Astrocyte (in vitro differentiated cells and primary cell): ENCODE measurements at regions not wholly inside any gene's neighbourhood (a gene's known extent, or its start where the extent isn't known, plus 50 kb on each side); places are given as distances from the start of the nearest gene placed in this dataset.

Source experiments
- DNase-seq: peaks from one replicate; pipeline ENCODE4 v3.0.0-alpha.2; 2010; ENCODE audit warnings: low read depth
- FAIRE-seq: peaks from 2 replicates; lab custom pipeline; 2011; peaks lifted over from hg19 to GRCh38; lab: Jason Lieb, UNC
- H2AFZ ChIP-seq: 2 replicates; pipeline ENCODE4 v1.6.0; 2012; ENCODE audit warnings: low read depth, low read length, inconsistent platforms
- H3K27ac ChIP-seq: 2 replicates; pipeline ENCODE4 v1.5.1; 2011; ENCODE audit warnings: low read depth, low read length, inconsistent platforms
- H3K27me3 ChIP-seq: 2 replicates; pipeline ENCODE4 v1.6.0; 2011; ENCODE audit warnings: low read length, inconsistent platforms; ENCODE audit not compliant: insufficient read depth
- H3K36me3 ChIP-seq: 2 replicates; pipeline ENCODE4 v1.5.1; 2011; ENCODE audit warnings: low read length, inconsistent platforms; ENCODE audit not compliant: insufficient read depth
- H3K4me1 ChIP-seq: 2 replicates; pipeline ENCODE4 v1.5.1; 2011; ENCODE audit warnings: low read length, inconsistent platforms; ENCODE audit not compliant: insufficient read depth
- H3K4me2 ChIP-seq: 2 replicates; pipeline ENCODE4 v1.6.0; 2012; ENCODE audit warnings: low read length, inconsistent platforms
- H3K4me3 ChIP-seq: 2 replicates; pipeline ENCODE4 v1.5.1; 2011; ENCODE audit warnings: low read depth, mild to moderate bottlenecking, low read length, inconsistent platforms; ENCODE audit not compliant: insufficient read depth
- H3K79me2 ChIP-seq: 2 replicates; pipeline ENCODE4 v1.6.0; 2012; ENCODE audit warnings: mild to moderate bottlenecking, low read length, inconsistent platforms; ENCODE audit not compliant: insufficient read depth
- H3K9ac ChIP-seq: 2 replicates; pipeline ENCODE4 v1.6.0; 2012; ENCODE audit warnings: mild to moderate bottlenecking, low read length, inconsistent platforms
- H3K9me3 ChIP-seq: 2 replicates; pipeline ENCODE4 v1.5.1; 2012; ENCODE audit warnings: low read depth, mild to moderate bottlenecking, low read length, inconsistent platforms; ENCODE audit not compliant: insufficient read depth
- H4K20me1 ChIP-seq: 2 replicates; pipeline ENCODE4 v1.6.0; 2012; ENCODE audit warnings: low read length, inconsistent platforms; ENCODE audit not compliant: insufficient read depth
- H3K27ac Mint-ChIP-seq: one replicate; pipeline ENCODE4 v1.8.0; 2021; ENCODE audit warnings: mild to moderate bottlenecking, mixed read lengths; ENCODE audit not compliant: unreplicated experiment
- H3K27me3 Mint-ChIP-seq: one replicate; pipeline ENCODE4 v1.8.0; 2021; ENCODE audit warnings: low read depth, mixed read lengths; ENCODE audit not compliant: unreplicated experiment
- H3K36me3 Mint-ChIP-seq: one replicate; pipeline ENCODE4 v1.8.0; 2021; ENCODE audit warnings: low read depth, mixed read lengths; ENCODE audit not compliant: unreplicated experiment
- H3K4me1 Mint-ChIP-seq: one replicate; pipeline ENCODE4 v1.8.0; 2021; ENCODE audit warnings: low read depth, mixed read lengths; ENCODE audit not compliant: unreplicated experiment
- H3K4me3 Mint-ChIP-seq: one replicate; pipeline ENCODE4 v1.8.0; 2021; ENCODE audit warnings: mild to moderate bottlenecking, moderate library complexity, mixed read lengths; ENCODE audit not compliant: unreplicated experiment
- H3K9me3 Mint-ChIP-seq: one replicate; pipeline ENCODE4 v1.8.0; 2021; ENCODE audit warnings: mild to moderate bottlenecking, mixed read lengths; ENCODE audit not compliant: unreplicated experiment
- CTCF ChIP-seq: IDR thresholded peaks from 2 replicates; pipeline ENCODE4 v1.5.1; 2011; ENCODE audit warnings: low read depth, mild to moderate bottlenecking, inconsistent platforms, low read length, moderate library complexity; ENCODE audit not compliant: insufficient read depth
- EZH2 ChIP-seq: IDR thresholded peaks from 2 replicates; pipeline ENCODE4 v1.6.1; 2012; ENCODE audit warnings: mild to moderate bottlenecking, low read length, inconsistent platforms; ENCODE audit not compliant: insufficient read depth

- H3K27me3 Mint-ChIP-seq, result peaks cover 6% of the 10 kb centered on the region
- FAIRE-seq, result no peak
- no peak for DNase-seq
- peaks cover 17% of the 10 kb centered on the region for H3K4me1 Mint-ChIP-seq
- Histone ChIP-seq H3K79me2 (no peaks in the 10 kb centered on the region), H3K9me3 (no peaks in the 10 kb centered on the region), H3K27ac (no peak overlapping the region), H2AFZ (no peak overlapping the region), H3K4me3 (no peak overlapping the region), H3K9ac (no peak overlapping the region), H3K27me3 (peaks cover 10% of the 10 kb centered on the region), H3K4me1 (peaks cover 8% of the 10 kb centered on the region), H3K36me3 (no peaks in the 10 kb centered on the region), H3K4me2 (no peak overlapping the region), H4K20me1 (no peaks in the 10 kb centered on the region)
- peaks cover 3% of the 10 kb centered on the region for H3K9me3 Mint-ChIP-seq
- no peak for TF ChIP-seq CTCF
- TF ChIP-seq EZH2, result no peak
- H3K27ac Mint-ChIP-seq, result no peak overlapping the region
- H3K4me3 Mint-ChIP-seq, result peak overlapping the region; percentile 1
- no peaks in the 10 kb centered on the region for H3K36me3 Mint-ChIP-seq
These were observed 84.2 kb upstream of the KCNK12 start for GRCh38 chr2:47654790-47655562.

GRCh38 chr2:47653902-47654789 is 83.4 kb upstream of the KCNK12 start:
- no peak overlapping the region for H3K27ac ChIP-seq
- H2AFZ ChIP-seq, result no peak overlapping the region
- no peak overlapping the region for H3K4me3 ChIP-seq
- H3K4me2 ChIP-seq, result no peak overlapping the region
- Mint-ChIP-seq H3K27ac (no peak overlapping the region), H3K36me3 (no peaks in the 10 kb centered on the region), H3K9me3 (peaks cover 6% of the 10 kb centered on the region), H3K27me3 (peaks cover 3% of the 10 kb centered on the region), H3K4me3 (peak overlapping the region; percentile 1), H3K4me1 (peaks cover 17% of the 10 kb centered on the region)
- no peaks in the 10 kb centered on the region for H4K20me1 ChIP-seq
- peaks cover 8% of the 10 kb centered on the region for H3K27me3 ChIP-seq
- DNase-seq (no peak), FAIRE-seq (no peak)
- no peaks in the 10 kb centered on the region for H3K79me2 ChIP-seq
- H3K9me3 ChIP-seq, result no peaks in the 10 kb centered on the region
- H3K9ac ChIP-seq, result no peak overlapping the region
- TF ChIP-seq EZH2 (no peak), CTCF (peak; percentile 19)
- H3K36me3 ChIP-seq, result no peaks in the 10 kb centered on the region
- H3K4me1 ChIP-seq, result peaks cover 8% of the 10 kb centered on the region
